ENCODE measurements at regions not wholly inside any gene's neighbourhood (a gene's known extent, or its start where the extent isn't known, plus 50 kb on each side); places are given as distances from the start of the nearest gene placed in this dataset.

- no peak for TF ChIP-seq POLR2A (IDR thresholded peaks at IDR 0.05; ENCODE audit: low read depth, low read length)
- no peak for TF ChIP-seq CTCF (IDR thresholded peaks at IDR 0.05; ENCODE audit: extremely low read depth in 1 of 2, insufficient read depth in 1 of 2, low read depth in 1 of 2, low read length in 2 of 2)
These were observed 183.6 kb upstream of the DGKB start for GRCh38 chr7:15086131-15086611.
